Activated naive CD8-positive, alpha-beta T cell treated with anti-CD3 and anti-CD28 coated beads, Interleukin-2, amount 50 U/mL, for 16 hours (primary cell): ENCODE measurements at regions not wholly inside any gene's neighbourhood (a gene's known extent, or its start where the extent isn't known, plus 50 kb on each side); places are given as distances from the start of the nearest gene placed in this dataset.

Source experiments
- DNase-seq: peaks from one replicate; pipeline ENCODE4 v3.0.0-alpha.2; 2020; ENCODE audit warnings: low read depth, low spot score

- peak; percentile 8 for DNase-seq
These were observed 120.9 kb downstream of the SAMMSON start for GRCh38 chr3:70120357-70120966.

GRCh38 chr3:70127192-70127591 is 127.7 kb downstream of the SAMMSON start:
- no peak for DNase-seq

GRCh38 chr3:70137366-70137765 is 137.8 kb downstream of the SAMMSON start:
- DNase-seq: no peak

- DNase-seq: no peak
These were observed 139.1 kb downstream of the SAMMSON start for GRCh38 chr3:70138606-70139005.
